HAP-1 (cell line): ENCODE measurements at regions not wholly inside any gene's neighbourhood (a gene's known extent, or its start where the extent isn't known, plus 50 kb on each side); places are given as distances from the start of the nearest gene placed in this dataset.

Experiments used
- DNase-seq, 2 experiments: peaks; one replicate each; pipeline ENCODE4 v3.0.0-alpha.2; 2016 to 2020; ENCODE audit warnings: low spot score in 2 of 2
- H3K27me3 ChIP-seq: fragments of 250-450 bp; sonication (Bioruptor Pico); 2 replicates; pipeline ENCODE4 v1.5.1; 2020; ENCODE audit warnings: low read depth, mild to moderate bottlenecking, moderate library complexity
- H3K36me3 ChIP-seq: fragments of 250-450 bp; sonication (Bioruptor Pico); replicated peaks from 2 replicates; pipeline ENCODE4 v1.5.1; 2020; ENCODE audit warnings: mild to moderate bottlenecking
- H3K4me1 ChIP-seq: fragments of 250-450 bp; sonication (Bioruptor Pico); 2 replicates; pipeline ENCODE4 v1.5.1; 2020; ENCODE audit warnings: mild to moderate bottlenecking
- H3K4me3 ChIP-seq: fragments of 250-450 bp; sonication (Bioruptor Pico); 2 replicates; pipeline ENCODE4 v1.5.1; 2020; ENCODE audit warnings: mild to moderate bottlenecking, moderate library complexity
- H3K9me3 ChIP-seq: fragments of 250-450 bp; sonication (Bioruptor Pico); 2 replicates; pipeline ENCODE4 v1.5.1; 2020; ENCODE audit warnings: mild to moderate bottlenecking, moderate library complexity
- in situ Hi-C: fragments of 300-500 bp; cut with MboI; formaldehyde crosslinking; loops from 3 replicates; pipeline ENCODE4 v1.14.3; 2020; ENCODE audit warnings: low sequenced_read_pairs, inconsistent platforms, mixed read lengths

DNA sequence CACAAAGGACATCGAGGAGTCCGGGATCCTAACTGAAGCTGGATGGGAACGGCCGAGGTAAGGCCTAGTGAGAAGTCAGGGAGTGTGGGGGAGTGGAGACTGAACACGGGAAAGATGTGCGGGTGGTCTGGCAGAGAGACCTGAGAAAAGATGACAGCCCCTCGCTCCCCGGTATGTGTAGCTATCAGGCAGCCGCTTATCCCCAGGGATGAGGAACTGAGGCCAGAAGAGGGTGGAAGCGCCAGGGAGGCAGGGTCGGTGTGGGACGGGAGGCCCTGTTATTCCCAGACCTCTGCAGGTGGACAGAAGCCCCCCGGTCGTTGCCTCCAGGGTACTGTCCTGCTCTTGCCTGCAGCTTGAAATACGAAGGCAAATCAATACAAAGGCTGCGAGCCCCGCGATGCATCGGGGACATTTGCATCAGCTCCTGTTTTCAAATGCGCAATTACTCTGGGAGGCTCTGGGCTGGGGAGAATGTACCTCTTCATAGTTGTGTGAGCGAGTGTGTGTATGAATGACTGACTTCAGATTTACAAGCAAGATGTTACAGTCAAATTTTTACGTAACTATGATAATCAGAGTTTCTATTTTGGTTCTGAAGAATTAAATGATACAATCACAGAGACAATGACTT is 221.3 kb downstream of the QKI start:
- Histone ChIP-seq H3K4me3 (no peak overlapping the region), H3K27me3 (no peaks in the 10 kb centered on the region), H3K9me3 (no peaks in the 10 kb centered on the region), H3K36me3 (no peaks in the 10 kb centered on the region), H3K4me1 (no peaks in the 10 kb centered on the region)
- DNase-seq, result no peak
- in situ Hi-C loops, result no loop called here

DNA sequence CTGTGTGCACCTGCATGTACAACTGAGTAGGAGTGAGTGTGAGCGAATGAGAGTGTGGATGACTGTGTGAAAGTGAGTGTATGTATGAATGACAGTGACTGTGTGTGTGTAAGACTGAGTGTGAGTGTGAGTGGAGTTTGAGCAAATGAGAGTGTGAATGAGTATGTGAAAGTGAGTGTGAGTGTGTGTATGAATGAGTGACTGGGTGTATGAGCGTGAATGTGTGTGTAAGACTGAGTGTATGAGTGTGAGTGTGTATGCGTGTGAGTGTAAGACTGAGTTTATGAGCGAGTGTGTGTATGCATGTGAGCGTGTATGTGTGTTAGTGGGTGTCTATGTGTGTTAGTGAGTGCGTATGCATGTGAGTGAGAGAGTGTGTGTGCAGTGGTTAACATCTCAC is 220.8 kb downstream of the QKI start:
- no peaks in the 10 kb centered on the region for H3K36me3 ChIP-seq
- no peaks in the 10 kb centered on the region for H3K4me1 ChIP-seq
- H3K27me3 ChIP-seq, result no peaks in the 10 kb centered on the region
- in situ Hi-C loops, result no loop called here
- no peak for DNase-seq
- H3K9me3 ChIP-seq, result no peaks in the 10 kb centered on the region
- H3K4me3 ChIP-seq, result no peak overlapping the region

DNA sequence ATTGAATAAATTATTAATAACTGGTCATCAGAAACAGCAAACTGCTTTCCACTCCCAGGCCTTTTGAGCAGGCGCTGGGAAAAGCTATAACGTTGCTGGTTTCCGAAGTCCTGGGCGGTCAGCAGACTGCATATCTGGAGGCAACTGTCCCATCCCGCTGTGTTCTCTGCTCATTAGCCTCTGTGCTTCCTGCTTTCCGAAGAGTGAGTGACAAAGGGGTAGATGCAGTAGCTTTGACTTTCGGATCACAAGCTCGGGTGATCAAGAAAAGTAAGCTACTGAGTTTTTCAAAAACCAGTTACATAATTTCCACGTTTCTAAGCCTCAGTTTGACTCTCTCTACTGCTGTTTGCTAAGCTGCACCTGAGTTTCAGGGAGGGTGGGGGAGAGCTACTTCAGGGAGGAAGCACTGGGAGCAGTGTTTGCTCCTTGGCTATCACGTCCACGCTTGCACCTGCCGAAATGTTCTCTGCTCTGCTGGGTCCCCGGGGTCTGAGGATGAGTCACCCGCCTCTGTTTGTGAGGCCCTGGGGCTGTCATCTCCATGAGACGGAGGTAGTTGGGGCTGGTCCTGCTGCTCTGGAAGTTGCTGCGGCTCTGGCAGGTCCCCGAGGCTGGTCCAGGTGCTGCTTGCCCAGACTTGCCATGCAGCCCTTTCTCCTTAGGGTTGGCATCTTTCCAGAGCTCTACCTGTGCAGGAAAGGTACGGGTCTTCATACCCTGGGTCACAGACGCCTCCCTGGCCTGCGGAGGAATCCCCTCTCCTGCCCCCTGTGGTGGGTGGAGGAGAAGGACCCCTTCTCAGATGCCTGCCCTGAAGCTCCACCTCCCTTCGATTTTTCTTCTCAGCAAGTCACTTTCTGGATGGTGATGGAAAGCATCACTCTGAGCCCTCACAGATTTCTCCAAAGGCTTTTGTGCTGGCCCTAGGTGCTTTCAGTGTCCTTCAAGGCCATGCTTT is 220.0 kb downstream of the QKI start:
- Histone ChIP-seq H3K9me3 (no peaks in the 10 kb centered on the region), H3K36me3 (no peaks in the 10 kb centered on the region), H3K4me1 (no peaks in the 10 kb centered on the region), H3K27me3 (no peaks in the 10 kb centered on the region), H3K4me3 (no peak overlapping the region)
- no peak for DNase-seq
- in situ Hi-C loops, result no loop called here

DNA sequence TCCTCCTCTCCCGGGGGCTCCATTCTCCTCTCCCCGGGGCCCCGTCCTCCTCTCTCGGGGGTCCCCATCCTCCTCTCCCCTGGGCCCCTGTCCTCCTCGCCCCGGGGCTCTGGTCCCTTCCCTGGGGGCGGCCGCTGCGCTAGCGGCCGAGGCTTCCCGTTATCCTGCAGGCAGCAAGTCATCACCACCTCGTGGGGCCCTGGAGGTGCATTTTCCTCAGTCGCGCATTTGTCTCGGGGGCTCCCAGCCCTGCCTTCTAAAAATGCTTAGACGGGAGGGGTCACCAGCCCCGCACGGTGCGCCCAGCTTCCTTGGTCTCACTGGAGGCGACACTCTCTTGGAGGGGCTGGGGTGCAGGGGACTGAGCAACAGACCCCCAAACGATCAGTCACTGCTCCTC is 216.5 kb downstream of the QKI start:
- no peaks in the 10 kb centered on the region for H3K36me3 ChIP-seq
- H3K9me3 ChIP-seq, result no peaks in the 10 kb centered on the region
- no peaks in the 10 kb centered on the region for H3K27me3 ChIP-seq
- no peak for DNase-seq
- H3K4me1 ChIP-seq, result no peaks in the 10 kb centered on the region
- in situ Hi-C loops, result no loop called here
- no peak overlapping the region for H3K4me3 ChIP-seq

DNA sequence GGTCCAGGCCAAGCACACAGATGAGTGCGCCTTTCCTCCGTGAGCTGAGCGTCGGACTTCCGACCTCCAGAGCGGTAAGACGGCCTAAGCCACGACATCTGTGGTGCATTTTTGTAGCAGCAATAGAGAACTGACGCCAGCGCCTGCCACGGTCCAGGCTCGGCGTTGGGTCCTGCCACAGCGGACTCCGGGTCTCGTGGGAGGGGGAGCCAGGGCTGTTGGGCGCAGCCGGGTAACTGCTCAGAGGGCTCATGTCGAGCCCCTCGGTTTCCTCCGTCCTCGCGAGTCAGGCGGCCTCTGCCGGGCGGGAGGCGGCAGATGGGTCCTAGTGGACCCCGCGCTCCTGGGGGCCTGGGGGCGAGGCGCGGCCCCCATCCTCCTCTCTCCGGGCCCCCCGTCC is 216.1 kb downstream of the QKI start:
- Histone ChIP-seq H3K4me1 (no peaks in the 10 kb centered on the region), H3K9me3 (no peaks in the 10 kb centered on the region), H3K4me3 (no peak overlapping the region), H3K27me3 (no peaks in the 10 kb centered on the region), H3K36me3 (no peaks in the 10 kb centered on the region)
- DNase-seq, result no peak
- in situ Hi-C loops, result no loop called here

DNA sequence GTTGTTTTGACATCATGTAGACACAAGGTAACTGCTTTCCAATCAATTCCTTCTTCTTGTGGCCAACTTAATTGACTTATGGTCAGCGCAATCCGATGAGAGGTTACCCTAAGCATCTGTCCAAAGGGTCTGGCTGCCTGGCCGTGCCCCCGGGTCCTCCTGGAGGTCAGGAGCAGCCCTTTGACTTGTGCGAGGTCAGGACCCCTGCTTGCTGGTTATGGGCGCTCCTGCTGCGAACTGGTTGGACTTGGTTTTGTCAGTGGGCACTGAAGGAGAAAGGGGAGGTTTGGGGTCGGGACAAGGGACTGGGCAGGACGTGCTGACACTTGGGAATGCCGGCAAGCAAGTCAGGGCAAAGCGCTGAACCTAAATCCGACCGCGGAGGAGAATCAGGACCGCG is 215.6 kb downstream of the QKI start:
- H3K9me3 ChIP-seq, result no peaks in the 10 kb centered on the region
- no peaks in the 10 kb centered on the region for H3K4me1 ChIP-seq
- no peaks in the 10 kb centered on the region for H3K27me3 ChIP-seq
- H3K36me3 ChIP-seq, result no peaks in the 10 kb centered on the region
- DNase-seq, result no peak
- in situ Hi-C loops, result no loop called here
- H3K4me3 ChIP-seq, result no peak overlapping the region
